SK-N-SH (cell line): ENCODE measurements at regions not wholly inside any gene's neighbourhood (a gene's known extent, or its start where the extent isn't known, plus 50 kb on each side); places are given as distances from the start of the nearest gene placed in this dataset.

Experiments used
- CTCF ChIP-seq: fragments of 200-600 bp; sonication (generic); IDR thresholded peaks from 2 replicates; pipeline ENCODE4 v1.6.1; 2017; ENCODE audit warnings: antibody characterized with exemption, mild to moderate bottlenecking, moderate library complexity
- EZH2phosphoT487 ChIP-seq: fragments of 200-600 bp; sonication (generic); IDR thresholded peaks from 2 replicates; pipeline ENCODE4 v1.6.1; 2017; ENCODE audit warnings: low read depth, mixed run types, mild to moderate bottlenecking, antibody characterized with exemption, moderate library complexity, borderline replicate concordance
- FOXM1 ChIP-seq: IDR thresholded peaks from 2 replicates; pipeline ENCODE4 v1.4.0; 2012; ENCODE audit warnings: low read depth, mild to moderate bottlenecking
- MEF2A ChIP-seq: IDR thresholded peaks from 2 replicates; pipeline ENCODE4 v1.4.0; 2012; ENCODE audit warnings: low read depth, borderline replicate concordance
- MXI1 ChIP-seq: IDR thresholded peaks from 2 replicates; pipeline ENCODE4 v1.6.1; 2012; ENCODE audit warnings: mild to moderate bottlenecking, low read depth, low read length, improper control_type of control experiment
- NFIC ChIP-seq: IDR thresholded peaks from 2 replicates; pipeline ENCODE4 v1.4.0; 2012; ENCODE audit warnings: borderline replicate concordance
- RAD21 ChIP-seq: IDR thresholded peaks from 2 replicates; pipeline ENCODE4 v1.6.1; 2012; ENCODE audit warnings: mild to moderate bottlenecking, low read length
- REST ChIP-seq: IDR thresholded peaks from 2 replicates; pipeline ENCODE4 v1.6.1; 2012; ENCODE audit warnings: mild to moderate bottlenecking, low read depth, low read length, moderate library complexity
- USF1 ChIP-seq: IDR thresholded peaks from 2 replicates; pipeline ENCODE4 v1.4.0; 2012; ENCODE audit warnings: low read depth, borderline replicate concordance

- TF ChIP-seq REST = no peak
- no peak for TF ChIP-seq MEF2A
- no peak for TF ChIP-seq CTCF
- TF ChIP-seq EZH2phosphoT487 = no peak
- no peak for TF ChIP-seq USF1
- no peak for TF ChIP-seq MXI1
- TF ChIP-seq FOXM1 = no peak
- TF ChIP-seq RAD21 = no peak
- no peak for TF ChIP-seq NFIC
Measured at GRCh38 chr12:90021795-90022440, 313.3 kb upstream of the ATP2B1 start.
